ENCODE measurements at regions not wholly inside any gene's neighbourhood (a gene's known extent, or its start where the extent isn't known, plus 50 kb on each side); places are given as distances from the start of the nearest gene placed in this dataset.

DNA sequence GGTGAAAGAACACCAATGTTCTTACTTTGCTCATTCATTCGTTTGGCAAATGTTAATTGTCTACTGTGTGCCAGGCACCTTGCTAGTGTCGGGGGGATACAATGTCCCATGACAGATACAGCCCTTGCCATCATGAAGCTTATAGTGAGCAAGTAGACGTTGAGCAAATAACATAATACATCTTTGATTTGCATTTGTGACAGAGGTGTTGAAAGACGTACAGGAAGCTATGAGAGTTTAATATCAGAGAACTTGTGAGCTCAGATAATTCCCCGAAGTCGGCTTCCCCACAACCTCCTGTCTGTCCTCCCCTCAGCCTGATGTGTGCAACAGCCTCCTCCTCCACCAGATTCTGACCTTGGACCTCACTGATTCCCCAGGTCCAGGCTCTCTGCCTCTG lies 138.0 kb upstream of the SDK2 start (continued):
- TF ChIP-seq, protein P1, sequence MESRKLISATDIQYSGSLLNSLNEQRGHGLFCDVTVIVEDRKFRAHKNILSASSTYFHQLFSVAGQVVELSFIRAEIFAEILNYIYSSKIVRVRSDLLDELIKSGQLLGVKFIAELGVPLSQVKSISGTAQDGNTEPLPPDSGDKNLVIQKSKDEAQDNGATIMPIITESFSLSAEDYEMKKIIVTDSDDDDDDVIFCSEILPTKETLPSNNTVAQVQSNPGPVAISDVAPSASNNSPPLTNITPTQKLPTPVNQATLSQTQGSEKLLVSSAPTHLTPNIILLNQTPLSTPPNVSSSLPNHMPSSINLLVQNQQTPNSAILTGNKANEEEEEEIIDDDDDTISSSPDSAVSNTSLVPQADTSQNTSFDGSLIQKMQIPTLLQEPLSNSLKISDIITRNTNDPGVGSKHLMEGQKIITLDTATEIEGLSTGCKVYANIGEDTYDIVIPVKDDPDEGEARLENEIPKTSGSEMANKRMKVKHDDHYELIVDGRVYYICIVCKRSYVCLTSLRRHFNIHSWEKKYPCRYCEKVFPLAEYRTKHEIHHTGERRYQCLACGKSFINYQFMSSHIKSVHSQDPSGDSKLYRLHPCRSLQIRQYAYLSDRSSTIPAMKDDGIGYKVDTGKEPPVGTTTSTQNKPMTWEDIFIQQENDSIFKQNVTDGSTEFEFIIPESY (IDR thresholded peaks at IDR 0.05; ENCODE audit: extremely low read depth, insufficient replicate concordance, low read length): no peak
- TF ChIP-seq ELF1 (IDR thresholded peaks at IDR 0.05; ENCODE audit: borderline replicate concordance, low read depth): no peak
- TF ChIP-seq, protein P2, sequence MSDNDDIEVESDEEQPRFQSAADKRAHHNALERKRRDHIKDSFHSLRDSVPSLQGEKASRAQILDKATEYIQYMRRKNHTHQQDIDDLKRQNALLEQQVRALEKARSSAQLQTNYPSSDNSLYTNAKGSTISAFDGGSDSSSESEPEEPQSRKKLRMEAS (IDR thresholded peaks at IDR 0.05): no peak
- no peak for TF ChIP-seq ZFX (IDR thresholded peaks at IDR 0.05)
- TF ChIP-seq, protein P3, sequence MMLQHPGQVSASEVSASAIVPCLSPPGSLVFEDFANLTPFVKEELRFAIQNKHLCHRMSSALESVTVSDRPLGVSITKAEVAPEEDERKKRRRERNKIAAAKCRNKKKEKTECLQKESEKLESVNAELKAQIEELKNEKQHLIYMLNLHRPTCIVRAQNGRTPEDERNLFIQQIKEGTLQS (IDR thresholded peaks at IDR 0.05): no peak
- TF ChIP-seq ZNF274 (IDR thresholded peaks at IDR 0.05; ENCODE audit: low read depth, low read length): no peak
- no peak for TF ChIP-seq SRF (IDR thresholded peaks at IDR 0.05; ENCODE audit: low read depth)

DNA sequence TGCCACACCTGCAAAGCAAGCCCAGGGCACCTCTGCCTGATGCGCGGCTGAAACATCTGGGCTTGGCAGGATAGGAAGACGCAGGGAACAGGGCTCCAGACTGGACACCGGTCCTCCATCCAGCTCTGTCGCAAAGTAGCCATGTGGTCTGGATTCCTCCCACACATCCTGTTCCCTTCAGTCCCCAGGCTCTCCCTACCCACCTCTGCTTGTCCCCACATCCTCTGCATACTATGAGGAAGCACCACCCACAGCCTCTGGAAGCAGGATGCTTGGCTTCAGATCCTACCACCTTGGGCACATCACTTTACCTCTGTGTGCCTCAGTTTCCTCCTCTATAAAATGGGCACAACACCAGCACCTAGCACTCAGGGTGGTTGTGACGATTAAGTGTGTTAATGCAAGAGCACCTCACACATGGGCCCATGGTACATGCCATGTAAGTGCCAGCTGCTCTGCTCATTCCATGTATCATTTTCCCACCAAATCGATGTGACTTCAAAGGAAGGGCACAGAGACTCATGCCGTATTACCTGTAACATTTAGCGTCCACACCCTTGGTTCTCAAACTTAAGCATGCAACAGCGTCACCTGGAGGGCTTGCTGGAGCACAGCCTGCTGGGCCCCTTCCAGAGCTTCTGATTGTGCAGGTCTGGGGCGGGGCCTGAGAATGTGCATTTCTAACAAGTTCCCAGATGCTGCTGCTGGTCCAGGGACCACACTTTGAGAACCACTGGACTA lies 138.6 kb upstream of the SDK2 start:
- Histone ChIP-seq H3K36me3 (ENCODE audit: control insufficient read depth in 1 of 2, insufficient read depth in 2 of 2, low read length in 2 of 2) (no peaks in the 10 kb centered on the region), H3K4me2 (ENCODE audit: low read length) (no peak overlapping the region), H3K27me3 (ENCODE audit: insufficient read depth, low read length) (peaks cover 61% of the 10 kb centered on the region; the same call in 1 of the 2 replicates), H3K9me2 (ENCODE audit: insufficient read depth) (no peaks in the 10 kb centered on the region), H3K4me1 (ENCODE audit: control insufficient read depth in 1 of 2, insufficient read depth in 2 of 2, low read length in 2 of 2) (peaks cover 0 to 8% of the 10 kb centered on the region in 2 experiments; a peak in 2 of 4 replicates), H3K4me3 (replicated peaks in 1 of 2; ENCODE audit: low read depth in 1 of 2, low read length in 2 of 2) (no peak overlapping the region), H2AFZ (ENCODE audit: low read depth, low read length, poor library complexity, severe bottlenecking) (no peak overlapping the region), H3K79me2 (ENCODE audit: insufficient read depth, low read length) (no peaks in the 10 kb centered on the region), H3K9ac (ENCODE audit: low read length) (no peak overlapping the region), H3K27ac (ENCODE audit: low read depth, low read length) (no peak overlapping the region), H4K20me1 (ENCODE audit: insufficient read depth) (no peaks in the 10 kb centered on the region), H3K9me3 (ENCODE audit: control insufficient read depth in 1 of 2, insufficient read depth in 1 of 2, low read depth in 1 of 2, low read length in 2 of 2) (no peaks in the 10 kb centered on the region)
- CTCF ChIA-PET: interaction anchor here (0.6 to 1.7 kb wide), 8 partner anchors 9 to 354 kb away, joined by 3 to 6 read pairs (median 4); no protein-coding TSS in a partner anchor
- peak; percentile 87 for ATAC-seq
- TF ChIP-seq TCF7L2 (IDR thresholded peaks at IDR 0.05; ENCODE audit: borderline replicate concordance, extremely low read depth, insufficient read depth, insufficient read length) (peak; percentile 64), CBX3 (IDR thresholded peaks at IDR 0.05; ENCODE audit: low read depth) (peak; percentile 66; the same call in 1 of the 2 replicates), JUND (IDR thresholded peaks at IDR 0.05) (no peak), RAD21 (IDR thresholded peaks at IDR 0.05; ENCODE audit: low read depth) (peak; percentile 86)
- TF ChIP-seq, protein P4, sequence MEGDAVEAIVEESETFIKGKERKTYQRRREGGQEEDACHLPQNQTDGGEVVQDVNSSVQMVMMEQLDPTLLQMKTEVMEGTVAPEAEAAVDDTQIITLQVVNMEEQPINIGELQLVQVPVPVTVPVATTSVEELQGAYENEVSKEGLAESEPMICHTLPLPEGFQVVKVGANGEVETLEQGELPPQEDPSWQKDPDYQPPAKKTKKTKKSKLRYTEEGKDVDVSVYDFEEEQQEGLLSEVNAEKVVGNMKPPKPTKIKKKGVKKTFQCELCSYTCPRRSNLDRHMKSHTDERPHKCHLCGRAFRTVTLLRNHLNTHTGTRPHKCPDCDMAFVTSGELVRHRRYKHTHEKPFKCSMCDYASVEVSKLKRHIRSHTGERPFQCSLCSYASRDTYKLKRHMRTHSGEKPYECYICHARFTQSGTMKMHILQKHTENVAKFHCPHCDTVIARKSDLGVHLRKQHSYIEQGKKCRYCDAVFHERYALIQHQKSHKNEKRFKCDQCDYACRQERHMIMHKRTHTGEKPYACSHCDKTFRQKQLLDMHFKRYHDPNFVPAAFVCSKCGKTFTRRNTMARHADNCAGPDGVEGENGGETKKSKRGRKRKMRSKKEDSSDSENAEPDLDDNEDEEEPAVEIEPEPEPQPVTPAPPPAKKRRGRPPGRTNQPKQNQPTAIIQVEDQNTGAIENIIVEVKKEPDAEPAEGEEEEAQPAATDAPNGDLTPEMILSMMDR (IDR thresholded peaks at IDR 0.05 in 2 of 3, conservative IDR thresholded peaks at IDR 0.05 in 1 of 3; ENCODE audit: borderline replicate concordance in 1 of 3, insufficient read depth in 1 of 3, low read depth in 2 of 3, low read length in 2 of 3): peak; percentile 73 to 96 (median 91)
- TF ChIP-seq, protein P2 (IDR thresholded peaks at IDR 0.05): peak; percentile 55; the same call in 1 of the 2 replicates
- TF ChIP-seq, protein P5, sequence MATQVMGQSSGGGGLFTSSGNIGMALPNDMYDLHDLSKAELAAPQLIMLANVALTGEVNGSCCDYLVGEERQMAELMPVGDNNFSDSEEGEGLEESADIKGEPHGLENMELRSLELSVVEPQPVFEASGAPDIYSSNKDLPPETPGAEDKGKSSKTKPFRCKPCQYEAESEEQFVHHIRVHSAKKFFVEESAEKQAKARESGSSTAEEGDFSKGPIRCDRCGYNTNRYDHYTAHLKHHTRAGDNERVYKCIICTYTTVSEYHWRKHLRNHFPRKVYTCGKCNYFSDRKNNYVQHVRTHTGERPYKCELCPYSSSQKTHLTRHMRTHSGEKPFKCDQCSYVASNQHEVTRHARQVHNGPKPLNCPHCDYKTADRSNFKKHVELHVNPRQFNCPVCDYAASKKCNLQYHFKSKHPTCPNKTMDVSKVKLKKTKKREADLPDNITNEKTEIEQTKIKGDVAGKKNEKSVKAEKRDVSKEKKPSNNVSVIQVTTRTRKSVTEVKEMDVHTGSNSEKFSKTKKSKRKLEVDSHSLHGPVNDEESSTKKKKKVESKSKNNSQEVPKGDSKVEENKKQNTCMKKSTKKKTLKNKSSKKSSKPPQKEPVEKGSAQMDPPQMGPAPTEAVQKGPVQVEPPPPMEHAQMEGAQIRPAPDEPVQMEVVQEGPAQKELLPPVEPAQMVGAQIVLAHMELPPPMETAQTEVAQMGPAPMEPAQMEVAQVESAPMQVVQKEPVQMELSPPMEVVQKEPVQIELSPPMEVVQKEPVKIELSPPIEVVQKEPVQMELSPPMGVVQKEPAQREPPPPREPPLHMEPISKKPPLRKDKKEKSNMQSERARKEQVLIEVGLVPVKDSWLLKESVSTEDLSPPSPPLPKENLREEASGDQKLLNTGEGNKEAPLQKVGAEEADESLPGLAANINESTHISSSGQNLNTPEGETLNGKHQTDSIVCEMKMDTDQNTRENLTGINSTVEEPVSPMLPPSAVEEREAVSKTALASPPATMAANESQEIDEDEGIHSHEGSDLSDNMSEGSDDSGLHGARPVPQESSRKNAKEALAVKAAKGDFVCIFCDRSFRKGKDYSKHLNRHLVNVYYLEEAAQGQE (IDR thresholded peaks at IDR 0.05; ENCODE audit: low read depth): no peak
- DNase-seq (ENCODE audit: low read depth, low spot score): peak; percentile 74
- POLR2A ChIA-PET: no interaction called here
- BruUV-seq (replicated peaks): no TSS peak
- RAD21 ChIA-PET (ENCODE audit: low non-redundant PET in 1 of 2, low total read pairs in 2 of 2, uncharacterized antibody in 2 of 2, unreplicated experiment in 2 of 2): no interaction called here
- intact Hi-C loops (cut with micrococcal nuclease): loop anchor here (1.0 to 10.0 kb wide), 4 partner anchors 126 to 528 kb away; no protein-coding TSS in a partner anchor

Data from HCT116 (cell line).